CD4-positive, alpha-beta T cell (primary cell): ENCODE measurements at regions not wholly inside any gene's neighbourhood (a gene's known extent, or its start where the extent isn't known, plus 50 kb on each side); places are given as distances from the start of the nearest gene placed in this dataset.

Source experiments
- ATAC-seq: fragments of 200-7000 bp; cut with Tn5 transposase; one replicate; pipeline ENCODE4 v1.10.0; 2022; ENCODE audit warnings: mild to moderate bottlenecking; ENCODE audit not compliant: poor library complexity
- CTCF ChIA-PET: fragments of 350-600 bp; sonication (Branson Sonifier 250); formaldehyde crosslinking; loops from one replicate; lab custom pipeline; 2021; ENCODE audit warnings: antibody characterized with exemption, inconsistent platforms; lab: Charles Lee
- POLR2A ChIA-PET: fragments of 350-600 bp; sonication (Branson Sonifier 250); formaldehyde crosslinking; loops from one replicate; lab custom pipeline; 2021; ENCODE audit warnings: antibody characterized with exemption, inconsistent platforms; lab: Charles Lee
- DNase-seq, 14 experiments: peaks; one replicate each; pipeline ENCODE4 v3.0.0-alpha.2; 2013 to 2020; ENCODE audit warnings: mixed read lengths in 2 of 14
- H3K27ac ChIP-seq, 2 donors: one replicate each; pipeline versions ENCODE4 v1.5.1 to v1.7.0; 2013; ENCODE audit warnings: low read length in 2 of 2, low read depth in 1 of 2, mild to moderate bottlenecking in 1 of 2
- H3K27me3 ChIP-seq, 2 experiments: 1 replicate in 1 of 2; 2 replicates in 1 of 2; pipeline versions ENCODE4 v1.6.1 to v1.7.0; 2013; ENCODE audit warnings: low read length in 2 of 2, control low read depth in 1 of 2, mild to moderate bottlenecking in 1 of 2, moderate library complexity in 1 of 2; ENCODE audit not compliant: insufficient read depth in 2 of 2, control insufficient read depth in 1 of 2
- H3K36me3 ChIP-seq: one replicate; pipeline ENCODE4 v1.6.1; 2013; ENCODE audit warnings: low read length, control low read depth; ENCODE audit not compliant: insufficient read depth
- H3K4me1 ChIP-seq: one replicate; pipeline ENCODE4 v1.6.1; 2013; ENCODE audit warnings: low read length, control low read depth; ENCODE audit not compliant: insufficient read depth
- H3K4me3 ChIP-seq: one replicate; pipeline ENCODE4 v1.5.1; 2013; ENCODE audit warnings: mild to moderate bottlenecking, low read length, moderate library complexity
- H3K9me3 ChIP-seq, 2 experiments: 1 replicate in 1 of 2; 2 replicates in 1 of 2; pipeline versions ENCODE4 v1.6.1 to v1.7.0; 2013; ENCODE audit warnings: low read length in 2 of 2, mild to moderate bottlenecking in 2 of 2, control low read depth in 1 of 2, moderate library complexity in 1 of 2; ENCODE audit not compliant: control insufficient read depth in 1 of 2, insufficient read depth in 1 of 2
- H3K27ac Mint-ChIP-seq: one replicate; pipeline ENCODE4 v1.8.0; 2020; ENCODE audit warnings: mixed read lengths
- H3K27me3 Mint-ChIP-seq: one replicate; pipeline ENCODE4 v1.8.0; 2021; ENCODE audit warnings: mixed read lengths
- H3K36me3 Mint-ChIP-seq: one replicate; pipeline ENCODE4 v1.8.0; 2021; ENCODE audit warnings: low read depth, mixed read lengths
- H3K4me1 Mint-ChIP-seq: one replicate; pipeline ENCODE4 v1.8.0; 2021; ENCODE audit warnings: low read depth, mixed read lengths
- H3K4me3 Mint-ChIP-seq: one replicate; pipeline ENCODE4 v1.8.0; 2020; ENCODE audit warnings: mild to moderate bottlenecking, mixed read lengths
- H3K9me3 Mint-ChIP-seq: one replicate; pipeline ENCODE4 v1.8.0; 2020; ENCODE audit warnings: mixed read lengths
- CTCF ChIP-seq: fragments of 200-600 bp; IDR thresholded peaks from one replicate; pipeline ENCODE4 v1.8.0; 2022; ENCODE audit warnings: antibody characterized with exemption, mild to moderate bottlenecking
- intact Hi-C, 2 experiments: fragments of 100-400 bp; cut with DNase I in 1 of 2; cut with micrococcal nuclease in 1 of 2; formaldehyde crosslinking; loops; one replicate each; pipeline versions ENCODE4 v1.15.1 to v1.9.0; 2023 to 2025; cut with DNase I, micrococcal nuclease

- Histone ChIP-seq H3K9me3 (no peaks in the 10 kb centered on the region), H3K27me3 (peaks cover 0 to 4% of the 10 kb centered on the region in 2 experiments), H3K27ac (no peak overlapping the region), H3K36me3 (no peaks in the 10 kb centered on the region), H3K4me3 (no peak overlapping the region), H3K4me1 (no peaks in the 10 kb centered on the region)
- Mint-ChIP-seq H3K9me3 (no peaks in the 10 kb centered on the region), H3K27me3 (peaks cover 4% of the 10 kb centered on the region), H3K4me3 (no peak overlapping the region), H3K4me1 (no peaks in the 10 kb centered on the region), H3K27ac (no peak overlapping the region), H3K36me3 (no peaks in the 10 kb centered on the region)
- POLR2A ChIA-PET: no interaction called here
- intact Hi-C loops: no loop called here
- DNase-seq (no peak), ATAC-seq (no peak)
- CTCF ChIA-PET: no interaction called here
- TF ChIP-seq CTCF: no peak
These were observed 74.2 kb upstream of the MGMT start for GRCh38 chr10:129392855-129393254.

GRCh38 chr10:129393812-129394211 lies 73.2 kb upstream of the MGMT start:
- POLR2A ChIA-PET: no interaction called here
- no peaks in the 10 kb centered on the region for H3K9me3 ChIP-seq
- H3K27me3 Mint-ChIP-seq: peaks cover 4% of the 10 kb centered on the region

GRCh38 chr10:129394518-129395328 lies 72.3 kb upstream of the MGMT start:
- H3K27ac Mint-ChIP-seq: no peak overlapping the region
- DNase-seq (no peak), ATAC-seq (no peak)
- peaks cover 4% of the 10 kb centered on the region for H3K27me3 Mint-ChIP-seq
- ChIA-PET POLR2A (no interaction called here), CTCF (no interaction called here)
- no peaks in the 10 kb centered on the region for H3K4me1 Mint-ChIP-seq
- no peak for TF ChIP-seq CTCF
- Histone ChIP-seq H3K27me3 (peaks cover 0 to 4% of the 10 kb centered on the region in 2 experiments), H3K4me3 (no peak overlapping the region), H3K4me1 (no peaks in the 10 kb centered on the region), H3K27ac (no peak overlapping the region), H3K9me3 (no peaks in the 10 kb centered on the region), H3K36me3 (no peaks in the 10 kb centered on the region)
- H3K4me3 Mint-ChIP-seq: no peak overlapping the region
- no peaks in the 10 kb centered on the region for H3K36me3 Mint-ChIP-seq
- no peaks in the 10 kb centered on the region for H3K9me3 Mint-ChIP-seq
- intact Hi-C loops: no loop called here

More at GRCh38 chr10:129393812-129394211, 73.2 kb upstream of the MGMT start:
- no peaks in the 10 kb centered on the region for H3K9me3 Mint-ChIP-seq
- TF ChIP-seq CTCF: no peak
- no peak for DNase-seq
- no peaks in the 10 kb centered on the region for H3K36me3 ChIP-seq
- no peak overlapping the region for H3K27ac ChIP-seq
- H3K4me1 ChIP-seq: no peaks in the 10 kb centered on the region
- H3K36me3 Mint-ChIP-seq: no peaks in the 10 kb centered on the region
- H3K4me1 Mint-ChIP-seq: no peaks in the 10 kb centered on the region
- intact Hi-C loops: no loop called here
- no peak overlapping the region for H3K4me3 Mint-ChIP-seq
- no peak overlapping the region for H3K4me3 ChIP-seq
- no peak for ATAC-seq
- CTCF ChIA-PET: no interaction called here
- H3K27me3 ChIP-seq: peaks cover 0 to 4% of the 10 kb centered on the region in 2 experiments
- H3K27ac Mint-ChIP-seq: no peak overlapping the region
